Ishikawa (cell line): ENCODE measurements at regions not wholly inside any gene's neighbourhood (a gene's known extent, or its start where the extent isn't known, plus 50 kb on each side); places are given as distances from the start of the nearest gene placed in this dataset.

Experiments
- CEBPB ChIP-seq: IDR thresholded peaks from 2 replicates; pipeline ENCODE4 v1.6.1; 2012
- CREB1 ChIP-seq: IDR thresholded peaks from 2 replicates; pipeline ENCODE4 v1.6.1; 2012; ENCODE audit warnings: low read depth
- EGR1 ChIP-seq: IDR thresholded peaks from 2 replicates; pipeline ENCODE4 v1.6.1; 2012
- EP300 ChIP-seq: IDR thresholded peaks from 2 replicates; pipeline ENCODE4 v1.6.1; 2012; ENCODE audit warnings: borderline replicate concordance
- FOXM1 ChIP-seq: IDR thresholded peaks from 2 replicates; pipeline ENCODE4 v1.6.1; 2012; ENCODE audit warnings: low read depth, borderline replicate concordance
- NFIC ChIP-seq: IDR thresholded peaks from 2 replicates; pipeline ENCODE4 v1.6.1; 2012
- RAD21 ChIP-seq: IDR thresholded peaks from 2 replicates; pipeline ENCODE4 v1.6.1; 2012; ENCODE audit warnings: low read depth
- TAF1 ChIP-seq: IDR thresholded peaks from 2 replicates; pipeline ENCODE4 v1.6.1; 2012; ENCODE audit warnings: low read depth, mild to moderate bottlenecking
- TCF12 ChIP-seq: IDR thresholded peaks from 2 replicates; pipeline ENCODE4 v1.6.1; 2012; ENCODE audit warnings: low read depth
- TEAD4 ChIP-seq: IDR thresholded peaks from 2 replicates; pipeline ENCODE4 v1.6.1; 2012
- YY1 ChIP-seq: IDR thresholded peaks from 2 replicates; pipeline ENCODE4 v1.6.1; 2012; ENCODE audit warnings: low read depth
- ZBTB7A ChIP-seq: IDR thresholded peaks from 2 replicates; pipeline ENCODE4 v1.6.1; 2012; ENCODE audit warnings: low read depth
- TF ChIP-seq, protein P1 (sequence below): IDR thresholded peaks from 2 replicates; pipeline ENCODE4 v1.6.1; 2012
- TF ChIP-seq, protein P2 (sequence below): IDR thresholded peaks from 2 replicates; pipeline ENCODE4 v1.6.1; 2012
- TF ChIP-seq, protein P3 (sequence below): IDR thresholded peaks from 2 replicates; pipeline ENCODE4 v1.6.1; 2012; ENCODE audit warnings: low read depth, mild to moderate bottlenecking

DNA sequence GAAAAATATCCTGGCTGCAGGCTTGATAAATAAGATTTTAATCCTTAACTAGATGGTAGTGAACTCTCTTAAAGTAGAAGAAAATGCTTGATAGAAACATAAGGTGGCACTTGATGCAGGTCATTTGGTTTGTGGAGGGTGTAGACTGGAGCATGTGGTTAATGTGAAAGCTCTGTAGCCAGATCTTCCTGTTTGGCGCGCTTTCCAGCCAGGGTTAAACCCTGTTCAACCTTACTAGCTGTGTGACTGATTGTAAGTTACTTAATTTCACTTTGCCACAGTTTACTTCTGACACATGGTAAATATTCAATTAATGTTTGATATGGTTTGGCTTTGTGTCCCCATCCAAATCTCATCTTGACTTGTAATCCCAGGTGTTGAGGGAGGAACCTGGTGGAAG, 394.0 kb downstream of the REEP3 start:
- TF ChIP-seq TAF1, result no peak
- TF ChIP-seq, protein P1, sequence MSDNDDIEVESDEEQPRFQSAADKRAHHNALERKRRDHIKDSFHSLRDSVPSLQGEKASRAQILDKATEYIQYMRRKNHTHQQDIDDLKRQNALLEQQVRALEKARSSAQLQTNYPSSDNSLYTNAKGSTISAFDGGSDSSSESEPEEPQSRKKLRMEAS, result no peak
- TF ChIP-seq YY1, result no peak
- no peak for TF ChIP-seq CREB1
- TF ChIP-seq CEBPB, result no peak
- TF ChIP-seq, protein P2, sequence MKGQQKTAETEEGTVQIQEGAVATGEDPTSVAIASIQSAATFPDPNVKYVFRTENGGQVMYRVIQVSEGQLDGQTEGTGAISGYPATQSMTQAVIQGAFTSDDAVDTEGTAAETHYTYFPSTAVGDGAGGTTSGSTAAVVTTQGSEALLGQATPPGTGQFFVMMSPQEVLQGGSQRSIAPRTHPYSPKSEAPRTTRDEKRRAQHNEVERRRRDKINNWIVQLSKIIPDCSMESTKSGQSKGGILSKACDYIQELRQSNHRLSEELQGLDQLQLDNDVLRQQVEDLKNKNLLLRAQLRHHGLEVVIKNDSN, result no peak
- no peak for TF ChIP-seq EGR1
- no peak for TF ChIP-seq RAD21
- no peak for TF ChIP-seq FOXM1
- TF ChIP-seq NFIC, result no peak
- no peak for TF ChIP-seq TEAD4

- TF ChIP-seq CEBPB, result no peak
- TF ChIP-seq NFIC, result no peak
- TF ChIP-seq, protein P2, result no peak
- no peak for TF ChIP-seq TAF1
- TF ChIP-seq FOXM1, result no peak
- no peak for TF ChIP-seq RAD21
- TF ChIP-seq EGR1, result no peak
- TF ChIP-seq, protein P1, result no peak
- TF ChIP-seq, protein P3, sequence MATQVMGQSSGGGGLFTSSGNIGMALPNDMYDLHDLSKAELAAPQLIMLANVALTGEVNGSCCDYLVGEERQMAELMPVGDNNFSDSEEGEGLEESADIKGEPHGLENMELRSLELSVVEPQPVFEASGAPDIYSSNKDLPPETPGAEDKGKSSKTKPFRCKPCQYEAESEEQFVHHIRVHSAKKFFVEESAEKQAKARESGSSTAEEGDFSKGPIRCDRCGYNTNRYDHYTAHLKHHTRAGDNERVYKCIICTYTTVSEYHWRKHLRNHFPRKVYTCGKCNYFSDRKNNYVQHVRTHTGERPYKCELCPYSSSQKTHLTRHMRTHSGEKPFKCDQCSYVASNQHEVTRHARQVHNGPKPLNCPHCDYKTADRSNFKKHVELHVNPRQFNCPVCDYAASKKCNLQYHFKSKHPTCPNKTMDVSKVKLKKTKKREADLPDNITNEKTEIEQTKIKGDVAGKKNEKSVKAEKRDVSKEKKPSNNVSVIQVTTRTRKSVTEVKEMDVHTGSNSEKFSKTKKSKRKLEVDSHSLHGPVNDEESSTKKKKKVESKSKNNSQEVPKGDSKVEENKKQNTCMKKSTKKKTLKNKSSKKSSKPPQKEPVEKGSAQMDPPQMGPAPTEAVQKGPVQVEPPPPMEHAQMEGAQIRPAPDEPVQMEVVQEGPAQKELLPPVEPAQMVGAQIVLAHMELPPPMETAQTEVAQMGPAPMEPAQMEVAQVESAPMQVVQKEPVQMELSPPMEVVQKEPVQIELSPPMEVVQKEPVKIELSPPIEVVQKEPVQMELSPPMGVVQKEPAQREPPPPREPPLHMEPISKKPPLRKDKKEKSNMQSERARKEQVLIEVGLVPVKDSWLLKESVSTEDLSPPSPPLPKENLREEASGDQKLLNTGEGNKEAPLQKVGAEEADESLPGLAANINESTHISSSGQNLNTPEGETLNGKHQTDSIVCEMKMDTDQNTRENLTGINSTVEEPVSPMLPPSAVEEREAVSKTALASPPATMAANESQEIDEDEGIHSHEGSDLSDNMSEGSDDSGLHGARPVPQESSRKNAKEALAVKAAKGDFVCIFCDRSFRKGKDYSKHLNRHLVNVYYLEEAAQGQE, result no peak
- no peak for TF ChIP-seq EP300
- no peak for TF ChIP-seq ZBTB7A
- TF ChIP-seq YY1, result no peak
- no peak for TF ChIP-seq TEAD4
- TF ChIP-seq CREB1, result no peak
- TF ChIP-seq TCF12, result no peak
These were observed 396.2 kb downstream of the REEP3 start for GRCh38 chr10:63917363-63917762.

GRCh38 chr10:63919575-63920279, 398.5 kb downstream of the REEP3 start:
- TF ChIP-seq, protein P2, result no peak

- TF ChIP-seq EP300, result no peak
- TF ChIP-seq, protein P1, result no peak
- TF ChIP-seq TEAD4, result no peak
- TF ChIP-seq EGR1, result no peak
- no peak for TF ChIP-seq FOXM1
- no peak for TF ChIP-seq RAD21
- no peak for TF ChIP-seq YY1
- no peak for TF ChIP-seq TCF12
- no peak for TF ChIP-seq NFIC
- no peak for TF ChIP-seq CEBPB
- TF ChIP-seq CREB1, result no peak
- TF ChIP-seq, protein P2, result no peak
- no peak for TF ChIP-seq ZBTB7A
- TF ChIP-seq, protein P3, result no peak
- no peak for TF ChIP-seq TAF1
These were observed 399.7 kb downstream of the REEP3 start for GRCh38 chr10:63920926-63921325.

GRCh38 chr10:63921908-63922467, 400.8 kb downstream of the REEP3 start:
- TF ChIP-seq TEAD4, result no peak
- no peak for TF ChIP-seq EP300
- TF ChIP-seq, protein P2, result no peak
- no peak for TF ChIP-seq EGR1
